C1 segment of cervical spinal cord (tissue), 14 donors: ENCODE measurements at regions not wholly inside any gene's neighbourhood (a gene's known extent, or its start where the extent isn't known, plus 50 kb on each side); places are given as distances from the start of the nearest gene placed in this dataset.

Experiments
- DNase-seq, 14 donors: peaks; one replicate each; lab custom pipeline; 2025; lab: John Stamatoyannopoulos, UW

- no peak for DNase-seq
Measured at GRCh38 chr16:85323230-85323960, 211.1 kb upstream of the CIBAR2 start.

DNA sequence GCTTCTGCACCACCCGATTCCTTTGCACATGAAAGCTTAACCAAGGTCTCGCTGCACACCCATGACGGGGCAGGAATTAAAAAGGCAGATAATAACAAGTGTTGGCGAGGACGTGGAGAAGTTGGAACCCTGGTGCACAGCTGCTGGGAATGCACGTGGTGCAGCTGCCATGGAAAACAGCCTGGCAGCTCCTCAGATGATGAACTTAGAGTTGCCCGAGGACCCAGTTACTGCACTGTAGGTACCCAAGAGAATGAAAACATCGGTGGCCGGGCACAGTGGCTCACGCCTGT is 211.6 kb upstream of the CIBAR2 start:
- no peak for DNase-seq

GRCh38 chr16:85324488-85324887 is 212.2 kb upstream of the CIBAR2 start:
- DNase-seq = no peak

DNA sequence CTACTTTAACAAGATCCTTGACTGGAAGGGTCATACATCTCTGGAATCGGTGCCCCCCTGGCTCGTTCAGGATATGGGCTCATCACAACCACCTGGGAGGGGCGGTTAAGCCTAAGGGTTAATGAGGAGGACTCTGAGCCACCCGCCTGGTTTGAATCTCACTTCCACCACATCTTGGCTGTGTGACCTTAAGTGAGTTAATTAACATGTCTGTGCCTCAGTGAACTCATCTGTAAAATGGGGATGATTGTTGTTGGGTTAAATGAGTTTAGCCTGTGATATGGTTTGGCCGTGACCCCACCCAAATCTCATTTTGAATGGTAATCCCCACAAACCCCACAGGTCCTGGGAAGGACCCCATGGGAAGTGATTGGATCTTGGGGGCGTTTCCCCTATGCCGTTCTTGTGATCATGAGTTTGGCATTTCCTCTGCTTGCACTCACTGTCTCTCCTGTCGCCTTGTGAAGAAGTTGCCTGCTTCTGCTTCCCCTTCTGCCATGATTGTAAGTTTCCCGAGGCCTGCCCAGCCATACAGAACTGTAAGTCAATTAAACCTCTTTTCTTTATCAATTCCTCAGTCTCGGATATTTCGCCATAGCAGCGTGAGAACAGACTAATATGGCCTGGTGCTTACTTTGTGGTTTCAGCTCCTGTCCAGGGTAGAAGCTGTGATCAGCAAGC is 214.0 kb upstream of the CIBAR2 start:
- DNase-seq = no peak

DNA sequence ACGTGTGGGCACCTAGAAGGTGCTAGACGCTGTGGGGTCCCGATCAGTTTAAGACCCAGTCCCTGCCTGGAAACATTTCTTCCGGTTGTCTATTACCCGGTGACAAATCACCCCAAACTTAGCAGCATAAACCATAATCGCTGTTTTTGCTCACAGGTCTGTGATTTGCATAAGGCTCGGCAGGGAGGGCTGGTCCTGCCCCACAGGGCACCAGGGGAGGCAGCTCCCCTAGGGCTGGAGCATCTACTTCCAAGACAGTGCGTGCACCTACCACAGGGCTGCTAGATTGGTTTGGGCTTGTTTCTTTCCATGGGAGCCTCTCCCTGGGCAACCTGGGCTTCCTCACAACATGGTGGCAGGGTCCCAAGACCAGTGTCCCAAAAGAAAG is 214.5 kb upstream of the CIBAR2 start:
- no peak for DNase-seq

DNA sequence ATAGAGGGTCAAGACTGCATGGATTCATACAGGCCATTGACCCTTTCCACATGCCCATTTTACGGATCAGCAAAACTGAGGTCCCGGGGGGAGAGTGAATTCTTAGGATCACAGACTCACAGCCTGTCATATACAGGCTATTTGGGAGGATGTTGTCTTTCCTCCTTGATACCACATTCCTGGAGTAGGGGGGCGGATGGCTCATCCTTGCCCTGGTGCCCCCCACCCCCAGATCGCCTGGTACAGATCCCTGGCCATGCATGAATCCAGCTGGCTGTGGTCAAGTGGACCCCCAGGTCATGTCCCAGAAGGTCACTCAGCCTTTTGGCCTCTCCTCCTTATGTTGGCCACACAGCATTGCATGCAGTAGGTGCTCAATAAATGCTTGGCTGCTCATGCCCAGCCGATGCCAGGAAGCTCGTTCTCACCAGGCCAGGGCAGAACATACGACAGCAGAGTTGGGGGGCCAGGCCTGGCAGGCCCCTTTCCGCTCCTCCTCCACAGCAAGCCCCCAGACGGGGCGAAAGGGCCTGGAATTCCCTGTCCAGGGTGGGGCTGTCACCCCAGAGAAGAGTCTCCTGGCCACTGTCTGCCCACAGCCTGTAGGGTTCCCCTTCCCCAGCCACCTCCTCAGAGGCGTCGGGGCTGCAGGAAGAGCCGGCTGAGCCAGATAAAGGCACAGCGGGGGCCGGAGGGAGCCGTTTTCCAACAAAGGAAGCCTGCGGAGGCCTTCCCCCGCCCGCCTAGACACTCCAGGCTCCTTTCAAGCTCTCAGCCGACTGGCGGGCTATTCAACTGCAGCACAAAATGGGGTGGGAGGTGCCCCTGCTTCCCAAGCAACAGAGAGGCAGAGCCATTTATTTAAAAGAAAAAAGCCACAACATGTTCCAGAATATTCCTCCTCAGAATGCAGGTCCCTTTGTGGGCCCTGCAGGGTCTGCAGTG is 215.7 kb upstream of the CIBAR2 start:
- peak in 8 of 14 donors; percentile 14 to 37 (median 28) for DNase-seq

DNA sequence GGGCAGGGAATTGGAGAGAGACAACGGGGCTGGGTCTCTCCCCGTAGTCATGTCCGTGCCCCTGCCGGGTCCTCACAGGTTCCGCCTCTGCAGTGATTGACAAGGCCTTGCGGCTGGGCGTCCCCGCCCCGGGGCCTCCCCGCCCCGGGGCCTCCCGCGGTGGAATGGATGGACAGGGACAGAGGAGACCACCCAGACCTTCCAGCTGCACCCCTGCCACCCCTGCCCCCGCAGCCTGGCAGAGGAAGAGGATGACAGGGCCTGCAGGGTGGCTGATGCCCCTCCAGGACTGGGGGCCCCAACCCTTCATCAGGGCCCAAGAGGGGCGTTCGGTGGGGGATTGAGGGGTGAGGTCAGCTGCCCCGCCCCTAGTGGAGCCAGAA is 216.4 kb upstream of the CIBAR2 start:
- DNase-seq = no peak

DNA sequence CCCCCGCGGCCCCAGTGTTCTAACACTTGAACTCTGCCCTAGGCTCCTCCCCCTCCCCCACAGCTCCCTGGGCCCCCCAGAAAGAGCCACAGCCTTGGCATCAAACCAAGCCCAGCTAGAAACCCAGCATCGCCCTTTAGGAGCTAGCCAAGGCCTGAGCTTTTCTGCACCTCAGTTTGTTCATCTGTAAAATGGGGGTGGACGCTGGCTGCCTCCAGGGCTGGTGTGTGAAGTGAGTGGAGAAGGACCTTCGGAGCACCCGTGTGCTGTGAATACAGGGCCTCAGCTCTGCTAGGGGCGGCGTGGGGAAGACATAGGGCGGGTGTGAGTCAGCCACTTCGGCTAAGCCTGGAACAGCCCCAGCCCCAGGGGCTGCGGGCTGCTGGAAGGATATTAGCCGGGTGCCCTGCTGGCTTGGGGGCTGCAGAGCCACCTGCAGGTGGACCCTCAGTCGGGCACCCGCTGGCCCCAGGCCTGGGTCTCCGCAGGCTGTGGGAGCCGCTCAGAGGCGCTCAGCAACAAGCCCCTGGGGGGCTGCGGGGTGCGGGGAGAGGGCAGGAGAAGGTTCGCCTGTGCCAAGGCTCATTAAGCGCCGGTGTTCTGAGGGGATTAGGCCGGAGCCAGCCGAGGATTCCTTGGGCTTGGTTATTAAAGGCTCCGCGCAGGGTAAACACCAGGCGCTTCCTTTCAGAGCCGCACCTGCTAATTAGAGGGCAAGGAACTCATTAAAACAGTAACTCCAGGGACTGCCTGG is 217.0 kb upstream of the CIBAR2 start:
- peak in 1 of 14 donors; percentile 55 for DNase-seq

DNA sequence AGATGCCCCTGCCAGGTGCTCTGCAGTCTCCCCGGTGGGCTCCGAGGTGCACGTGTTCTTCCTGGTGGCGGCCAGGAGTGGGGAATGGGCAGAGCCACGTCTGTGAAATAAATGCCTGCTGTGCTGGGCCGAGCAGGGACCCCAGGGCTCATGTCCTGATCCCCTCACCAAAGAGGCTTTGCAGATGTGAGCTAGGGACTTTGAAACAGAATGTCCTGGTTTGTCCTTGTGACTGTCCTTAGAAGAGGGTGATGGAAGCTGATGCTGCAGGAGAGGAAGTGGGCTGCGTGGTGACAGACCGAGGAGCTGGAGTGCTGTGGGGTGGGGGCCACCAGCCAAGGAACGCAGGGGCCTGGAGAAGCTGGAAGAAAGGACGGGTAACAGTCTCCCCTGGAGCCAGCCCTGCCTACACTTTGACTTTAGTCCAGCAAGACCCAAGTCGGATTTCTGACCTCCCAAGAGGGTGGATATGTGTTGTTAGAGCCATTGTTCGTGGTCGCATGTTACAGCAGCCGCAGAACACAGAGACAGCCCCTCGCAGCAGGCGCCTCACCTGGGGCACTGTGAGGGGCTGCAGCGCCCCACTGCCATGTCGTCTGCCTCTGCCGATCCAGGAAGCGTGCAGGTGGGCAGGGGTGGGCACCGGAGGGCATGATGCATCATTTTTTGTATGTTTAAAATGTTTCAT is 217.9 kb upstream of the CIBAR2 start:
- no peak for DNase-seq

DNA sequence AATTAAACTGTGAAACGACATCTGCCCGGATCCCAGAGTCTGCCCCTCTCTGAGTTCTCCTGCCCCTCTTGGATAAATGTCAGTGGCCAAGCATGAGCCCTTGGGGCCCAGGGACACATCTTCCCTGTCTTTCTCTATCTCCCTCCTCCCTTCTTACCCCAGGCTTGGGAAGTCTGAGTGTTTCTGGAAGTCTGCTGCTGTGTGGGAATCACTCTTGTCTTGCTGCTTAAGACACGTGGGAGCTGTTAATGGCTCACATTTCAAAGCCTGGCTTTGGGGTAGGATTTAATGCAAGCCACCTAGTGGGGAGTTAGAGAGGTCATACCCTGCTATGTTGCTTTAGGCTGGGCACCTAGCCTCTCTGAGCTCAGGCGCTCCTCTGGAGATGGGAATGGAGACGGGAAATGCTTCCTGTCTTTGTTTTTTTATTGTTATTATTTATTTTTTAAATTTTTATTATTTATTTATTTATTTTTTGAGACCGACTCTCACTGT is 218.5 kb upstream of the CIBAR2 start:
- no peak for DNase-seq

GRCh38 chr16:85331688-85332087 is 219.4 kb upstream of the CIBAR2 start:
- DNase-seq = no peak

DNA sequence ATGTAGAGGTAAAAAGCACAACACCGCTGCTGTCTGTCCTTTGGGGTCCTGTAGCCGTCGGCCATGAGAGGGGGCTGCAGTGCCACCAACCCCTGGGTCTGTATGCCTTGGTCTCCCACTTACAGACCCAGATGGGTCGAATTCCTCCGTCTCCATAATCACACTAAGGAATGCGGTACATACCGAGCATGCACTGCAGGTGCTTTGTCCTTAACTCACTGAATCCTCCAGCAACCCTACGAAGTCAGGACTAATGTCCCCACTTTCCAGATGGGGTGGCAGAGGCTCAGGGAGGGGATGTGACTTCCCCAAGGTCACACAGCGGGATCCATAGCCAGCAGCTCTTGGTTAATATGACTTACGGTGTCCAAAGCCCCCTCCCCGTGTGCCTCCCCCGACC is 219.9 kb upstream of the CIBAR2 start:
- no peak for DNase-seq

GRCh38 chr16:85333337-85333736 is 221.1 kb upstream of the CIBAR2 start:
- no peak for DNase-seq

DNA sequence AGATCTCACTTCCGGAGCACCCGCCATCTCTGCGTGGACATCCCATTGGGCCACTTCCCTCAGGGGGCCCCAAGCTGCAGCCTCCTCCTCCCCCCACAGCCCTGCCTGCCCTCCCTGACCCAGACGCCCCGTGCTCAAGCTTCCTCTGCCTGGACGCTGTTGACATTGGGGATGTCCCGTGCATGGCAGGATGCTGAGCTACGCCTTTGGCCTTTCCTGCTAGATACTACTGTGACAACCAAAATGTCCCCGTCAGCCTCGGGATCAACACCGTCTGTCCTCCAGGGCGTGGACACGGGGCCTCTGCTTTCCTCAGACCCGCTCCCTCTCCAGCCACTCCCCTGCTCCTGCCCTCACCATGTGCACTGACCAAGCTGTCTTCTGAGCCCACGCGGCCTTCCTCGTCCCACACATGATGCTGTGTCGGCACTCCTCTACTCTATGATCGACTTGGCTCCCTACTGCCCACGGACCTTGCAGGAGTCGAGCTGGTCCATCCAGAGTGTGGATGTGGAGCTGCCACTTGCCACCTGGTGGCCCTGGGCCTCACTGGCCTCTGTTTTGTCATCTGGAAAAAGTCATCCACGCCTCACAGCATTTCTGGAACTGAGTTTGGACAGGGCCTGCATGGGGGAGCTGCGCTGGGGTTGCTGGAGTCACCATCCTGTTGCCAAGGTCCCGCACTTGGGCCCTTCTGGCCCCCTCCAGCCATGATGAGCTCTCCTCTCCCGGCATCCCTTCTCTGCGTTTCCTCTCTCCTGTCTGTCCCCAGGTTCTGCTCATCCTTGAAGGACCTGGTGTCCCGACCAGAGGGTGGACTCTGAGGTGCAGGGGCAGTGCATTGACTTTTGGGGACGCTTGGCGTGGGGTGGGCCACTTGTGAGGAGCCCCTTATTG is 221.7 kb upstream of the CIBAR2 start:
- DNase-seq = no peak

GRCh38 chr16:85334718-85335583 is 222.7 kb upstream of the CIBAR2 start:
- DNase-seq = no peak

DNA sequence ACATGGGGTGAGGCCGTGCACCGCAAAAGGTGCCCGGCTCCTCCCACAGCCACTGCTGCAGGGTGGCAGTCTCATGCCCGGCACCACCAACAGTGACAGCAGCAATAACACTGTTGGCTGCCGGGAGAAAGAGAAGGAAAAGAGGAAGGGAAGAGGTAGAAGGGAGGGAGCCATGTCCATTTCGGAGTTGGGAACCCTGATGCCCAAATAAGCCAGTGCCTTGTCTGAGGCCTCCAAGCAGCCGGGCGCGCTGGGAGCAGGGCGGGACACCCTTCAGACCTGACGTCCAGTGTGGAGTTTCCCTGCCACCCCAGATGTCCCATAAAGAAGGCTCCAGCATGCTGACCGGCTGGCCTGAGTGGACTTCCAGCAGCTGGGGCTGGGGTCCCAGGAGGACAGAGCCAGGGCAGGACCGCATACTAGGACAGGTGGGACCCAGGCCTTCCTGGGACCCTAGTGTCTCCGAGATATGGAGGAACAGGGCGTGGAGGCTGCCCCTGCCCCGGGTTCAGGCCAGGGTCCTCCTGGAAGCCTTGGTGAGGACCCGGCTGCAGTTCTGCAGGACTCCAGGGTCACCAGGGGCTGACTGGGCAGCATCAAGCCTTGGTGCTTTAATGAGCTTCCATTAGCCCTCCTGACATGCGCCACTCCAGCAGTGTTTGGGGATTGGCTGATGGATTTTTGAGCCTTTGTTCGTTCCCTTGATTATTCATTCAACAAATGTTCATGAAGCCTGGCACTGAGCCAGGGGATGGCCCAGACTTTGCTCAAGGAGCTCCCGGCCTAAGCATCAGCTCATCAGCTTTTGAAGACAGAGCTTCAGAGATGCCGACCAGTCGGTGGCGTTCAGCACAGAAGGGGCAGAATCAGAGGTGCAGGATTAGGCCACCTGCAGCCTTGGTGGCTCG is 223.6 kb upstream of the CIBAR2 start:
- DNase-seq = no peak

GRCh38 chr16:85337910-85338637 is 225.8 kb upstream of the CIBAR2 start:
- no peak for DNase-seq
